Hindlimb muscle (tissue), 1 donor: ENCODE measurements at regions not wholly inside any gene's neighbourhood (a gene's known extent, or its start where the extent isn't known, plus 50 kb on each side); places are given as distances from the start of the nearest gene placed in this dataset.
"Not testable (repeated sequence)": the region's sequence is repeated elsewhere in the genome, so short reads cannot be mapped to it uniquely, and the experiment has no call there.

ENCODE experiments used
- DNase-seq: peaks from one replicate; pipeline ENCODE4 v3.0.0-alpha.2; 2013

DNA sequence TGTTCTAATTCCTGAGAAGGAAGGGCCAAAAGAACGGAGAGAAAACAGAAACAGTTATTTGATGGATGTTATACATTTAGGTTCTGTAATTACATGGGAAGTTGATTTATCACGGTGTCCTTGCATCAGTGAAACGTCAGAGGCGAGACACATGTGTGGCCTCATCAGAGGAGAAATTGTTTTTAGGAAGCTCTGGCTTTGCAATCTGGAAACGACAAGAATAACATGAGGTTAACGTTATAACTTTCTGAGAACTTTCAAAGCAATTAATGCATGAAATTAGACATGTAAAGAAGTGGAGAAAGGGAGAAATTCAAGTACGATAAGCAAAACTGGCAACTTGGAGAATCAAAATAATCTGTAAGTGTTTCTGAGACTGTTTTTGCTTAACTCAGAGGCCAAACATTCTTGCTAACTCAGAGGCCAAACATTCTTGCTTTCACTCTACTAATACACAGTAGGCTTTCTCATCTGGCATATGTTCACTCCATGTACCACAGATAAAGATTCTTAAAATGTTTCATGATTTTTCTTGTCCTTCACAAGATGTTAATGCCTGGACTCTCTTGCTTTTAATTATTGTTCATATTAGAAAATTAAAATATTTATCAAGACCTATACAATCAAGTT is 933.0 kb downstream of the TLE4 start:
- no peak for DNase-seq

GRCh38 chr9:80503671-80504281 is 932.0 kb downstream of the TLE4 start:
- DNase-seq = peak; percentile 78

- no peak for DNase-seq
Observed at GRCh38 chr9:80502306-80502705, 930.5 kb downstream of the TLE4 start.

GRCh38 chr9:80501635-80502034 is 929.9 kb downstream of the TLE4 start:
- DNase-seq = no peak

DNA sequence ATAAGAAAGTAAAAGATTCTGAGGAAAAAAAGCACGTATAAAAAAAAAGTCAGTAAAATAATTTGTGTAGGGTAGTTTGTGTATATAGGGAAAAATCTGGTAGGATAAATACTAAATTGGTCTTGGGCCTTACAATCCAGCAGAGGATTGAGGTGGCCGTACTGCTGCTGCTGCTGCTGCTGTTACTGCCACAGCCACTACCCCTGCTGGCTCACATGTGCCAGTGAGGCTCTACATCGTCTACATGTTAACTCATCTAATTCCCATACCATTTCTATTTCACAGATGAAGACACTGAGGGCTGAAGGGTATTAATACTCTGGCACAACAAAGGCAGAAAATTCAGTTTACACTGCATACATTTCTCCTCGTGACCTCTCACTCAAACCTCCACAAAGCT is 928.5 kb downstream of the TLE4 start:
- DNase-seq = no peak

DNA sequence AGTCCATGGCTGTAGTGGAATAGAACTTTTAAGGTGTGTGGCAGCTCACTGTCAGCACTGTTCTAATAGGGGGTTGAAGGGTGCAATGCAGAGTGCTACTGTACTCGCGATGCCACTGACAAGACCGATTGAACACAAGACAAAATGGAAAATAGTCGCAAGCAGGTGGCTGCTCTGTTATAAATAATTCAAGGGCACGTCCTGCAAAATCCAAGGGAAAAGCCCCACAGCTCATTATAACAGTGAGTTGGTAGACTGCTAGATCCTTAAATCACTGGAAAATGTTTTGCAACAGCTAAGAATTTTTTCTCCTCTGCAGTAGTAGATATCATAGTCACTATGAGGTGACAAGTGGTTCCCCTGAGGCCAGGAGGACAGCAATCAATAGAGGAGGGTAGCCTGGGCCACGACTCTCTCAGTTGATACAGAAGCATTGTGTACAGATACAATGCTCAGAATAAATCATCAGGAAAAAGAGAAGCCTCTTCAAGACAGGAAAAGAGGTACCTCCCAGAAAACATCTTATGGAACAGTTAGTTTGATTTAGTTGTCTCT is 926.3 kb downstream of the TLE4 start:
- DNase-seq = no peak

DNA sequence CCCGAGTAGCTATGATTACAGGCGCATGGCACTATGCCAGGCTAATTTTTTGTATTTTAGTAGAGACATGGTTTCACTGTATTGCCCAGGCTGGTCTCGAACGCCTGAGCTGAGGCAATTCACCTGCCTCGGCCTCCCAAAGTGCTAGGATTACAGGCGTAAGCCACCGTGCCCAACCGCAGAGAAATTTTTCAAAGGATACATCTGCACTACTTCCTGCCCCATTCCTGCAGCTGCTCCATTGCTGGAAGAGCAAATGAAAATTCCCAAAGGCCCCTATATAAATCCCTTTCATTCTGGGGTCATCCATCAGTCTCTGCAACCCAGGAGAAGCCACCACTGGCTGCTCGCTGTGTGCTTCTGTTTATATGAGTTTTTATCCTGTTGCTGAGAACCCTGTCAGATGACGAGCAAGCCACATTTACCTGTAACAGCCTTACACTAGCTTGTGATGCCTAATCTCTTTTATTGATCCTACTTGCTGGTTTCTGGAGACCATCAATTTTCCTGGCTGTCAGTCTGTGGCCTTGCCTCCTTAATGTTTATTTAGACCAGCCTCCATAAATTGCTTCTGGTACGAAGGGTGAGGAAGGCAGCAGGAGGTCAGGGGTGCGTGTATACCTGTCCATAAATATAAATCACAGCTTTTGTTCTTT is 925.3 kb downstream of the TLE4 start:
- DNase-seq = no peak

DNA sequence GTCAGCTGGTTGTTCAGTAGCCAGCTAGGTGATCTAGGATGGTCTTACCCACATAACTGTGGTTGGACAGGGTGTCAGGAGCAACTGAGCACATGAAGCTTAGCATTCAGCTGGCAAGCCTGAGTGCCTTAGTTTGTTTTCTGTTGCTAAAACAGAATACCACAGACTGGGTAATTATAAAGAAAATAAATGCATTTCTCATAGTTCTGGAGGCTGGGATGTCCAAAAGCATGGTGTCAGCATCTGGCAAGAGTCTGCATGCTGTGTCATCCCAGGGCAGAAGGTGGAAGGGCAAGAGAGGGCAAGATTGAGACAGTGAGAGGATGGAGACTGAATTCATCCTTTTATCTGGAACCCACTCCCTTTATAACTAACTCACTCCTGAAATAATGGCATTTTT is 921.5 kb downstream of the TLE4 start:
- DNase-seq = no peak

DNA sequence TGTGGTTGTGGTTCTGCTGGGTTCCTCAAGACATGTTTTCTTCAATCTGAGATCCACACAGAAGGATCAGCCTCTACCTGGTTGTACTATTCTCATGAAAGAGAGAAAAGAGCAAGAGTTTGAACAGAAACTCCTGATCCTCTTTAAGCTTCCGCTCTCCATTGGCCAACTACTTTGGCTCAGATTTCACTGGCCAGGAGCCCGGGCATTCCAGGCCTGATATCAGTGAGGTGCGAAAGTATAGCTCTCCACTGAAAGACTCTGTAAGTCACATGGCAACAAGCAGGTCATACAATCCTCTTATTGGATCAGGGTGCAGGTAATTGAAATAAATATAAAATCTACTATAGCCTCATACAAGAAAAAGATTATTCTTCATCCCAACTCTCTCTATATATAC is 920.5 kb downstream of the TLE4 start:
- DNase-seq = no peak

DNA sequence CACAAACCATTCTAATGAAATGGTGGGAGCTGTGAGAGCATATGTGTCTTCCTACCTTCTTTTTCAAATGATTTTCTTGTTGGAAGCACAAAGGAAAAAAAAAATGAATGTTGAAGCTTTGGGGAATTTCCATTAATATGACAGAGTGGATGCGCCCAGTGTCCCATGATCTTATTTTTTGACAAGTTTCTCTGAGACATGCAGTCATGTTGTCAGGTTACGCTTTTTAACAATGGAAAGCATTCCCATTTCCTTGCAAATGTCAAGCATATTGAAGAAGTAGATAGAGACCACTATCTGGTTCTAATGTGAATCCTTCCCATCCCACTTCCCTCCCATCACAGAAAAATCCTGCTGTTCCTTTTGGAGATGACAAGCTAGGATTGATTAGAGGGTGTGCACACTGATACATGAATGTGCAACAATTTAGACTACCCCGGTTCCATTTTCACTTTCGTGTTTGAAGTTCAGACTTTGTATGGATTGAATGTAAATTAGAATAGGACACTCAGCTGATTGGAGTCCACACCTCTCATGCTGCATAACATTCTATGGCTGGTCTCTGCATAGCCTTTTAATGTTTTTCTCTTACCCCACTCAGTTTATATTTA is 919.4 kb downstream of the TLE4 start:
- DNase-seq = no peak

GRCh38 chr9:80489329-80489728 is 917.6 kb downstream of the TLE4 start:
- DNase-seq = no peak

DNA sequence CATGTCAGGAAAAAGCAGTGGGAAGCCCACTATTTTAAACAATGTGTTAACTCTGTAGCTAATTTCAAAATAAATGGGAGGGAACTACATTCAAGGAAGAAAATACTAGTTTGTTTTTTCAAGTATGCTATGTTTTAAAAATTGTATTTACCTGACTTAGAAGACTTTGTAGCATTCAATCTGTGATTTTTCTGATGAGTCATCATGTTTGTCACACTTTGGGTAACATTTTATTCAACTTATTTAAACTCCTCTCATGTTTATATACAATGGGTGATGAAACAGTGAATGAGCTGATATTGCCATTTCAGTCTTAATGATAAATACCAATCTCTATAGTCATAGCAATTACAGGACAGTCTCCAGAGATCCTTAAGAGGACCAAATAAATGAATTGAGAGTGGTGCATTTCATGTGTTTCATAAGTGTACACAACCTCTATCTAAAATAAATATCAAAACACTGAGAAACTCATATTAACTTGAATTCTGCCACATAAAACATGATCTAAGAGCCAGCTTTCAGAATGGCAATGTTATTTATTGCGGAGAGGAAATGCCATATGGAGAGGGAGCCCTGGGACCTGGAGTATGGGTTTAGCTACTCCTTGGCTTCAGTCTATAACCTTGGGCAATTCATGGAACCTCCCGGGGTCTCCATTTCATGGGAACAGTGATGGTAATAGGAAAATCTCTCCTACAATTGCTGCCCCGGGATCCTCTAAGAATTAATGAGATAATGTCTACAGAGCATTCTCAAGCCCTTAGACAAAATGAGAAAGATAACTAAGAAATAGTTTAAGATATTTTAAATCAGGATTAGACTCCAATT is 913.9 kb downstream of the TLE4 start:
- no peak for DNase-seq

DNA sequence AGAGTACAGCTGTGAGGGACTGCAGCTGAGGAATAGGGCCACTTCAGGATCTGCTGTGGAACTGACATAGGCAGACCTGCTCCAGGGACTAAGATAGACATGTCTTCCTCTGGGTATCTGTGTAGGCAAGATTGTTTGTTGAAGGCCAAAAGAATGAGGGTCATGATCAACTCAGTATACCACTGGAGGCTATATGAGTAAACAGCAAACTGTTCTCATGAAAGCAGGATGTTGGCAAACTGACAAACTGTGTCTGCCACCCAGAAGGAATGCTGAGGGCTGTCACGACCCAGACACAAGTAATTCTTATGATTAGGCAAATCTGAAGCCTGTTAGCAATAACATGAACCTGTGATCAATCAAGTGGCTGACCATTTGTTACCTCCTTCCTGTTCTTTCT is 910.5 kb downstream of the TLE4 start:
- DNase-seq = not testable (repeated sequence)

DNA sequence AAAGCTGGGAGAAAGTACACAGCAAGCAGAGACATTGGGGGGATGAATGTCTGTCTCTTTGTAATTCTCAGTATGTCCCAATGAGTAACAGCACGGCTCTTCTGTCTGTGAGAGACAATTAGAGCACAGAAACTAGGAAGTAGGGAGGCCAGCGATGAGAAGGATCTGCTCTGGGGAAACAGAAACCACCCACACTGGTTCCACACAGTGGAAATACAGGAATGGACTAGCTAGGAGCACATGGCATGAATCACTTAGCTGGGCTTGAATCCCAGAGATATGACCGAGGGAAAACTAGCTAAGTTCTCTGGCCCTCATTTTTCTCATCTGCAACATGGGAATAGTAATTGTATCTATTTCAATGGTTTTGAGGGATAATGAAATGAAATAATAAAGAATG is 895.9 kb downstream of the TLE4 start:
- peak; percentile 8 for DNase-seq

DNA sequence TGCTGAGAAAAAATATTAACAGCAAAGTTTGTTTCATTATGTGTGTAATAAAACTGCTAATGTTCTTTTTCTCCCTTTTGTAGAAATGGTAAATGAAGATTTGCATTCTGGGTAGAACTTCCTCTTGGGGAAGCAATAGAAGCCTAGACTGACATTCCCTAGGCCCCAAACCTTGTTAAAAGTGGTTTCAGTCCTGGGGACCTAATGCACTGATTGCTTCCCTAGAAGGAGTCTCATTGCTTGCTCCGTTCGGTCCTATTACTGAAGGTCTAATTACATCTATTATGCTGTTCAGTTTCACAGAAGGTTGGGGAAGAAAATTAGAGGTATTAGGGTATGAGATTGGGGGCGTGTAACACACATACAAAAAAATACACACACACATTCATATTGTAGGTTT is 893.8 kb downstream of the TLE4 start:
- DNase-seq = no peak

DNA sequence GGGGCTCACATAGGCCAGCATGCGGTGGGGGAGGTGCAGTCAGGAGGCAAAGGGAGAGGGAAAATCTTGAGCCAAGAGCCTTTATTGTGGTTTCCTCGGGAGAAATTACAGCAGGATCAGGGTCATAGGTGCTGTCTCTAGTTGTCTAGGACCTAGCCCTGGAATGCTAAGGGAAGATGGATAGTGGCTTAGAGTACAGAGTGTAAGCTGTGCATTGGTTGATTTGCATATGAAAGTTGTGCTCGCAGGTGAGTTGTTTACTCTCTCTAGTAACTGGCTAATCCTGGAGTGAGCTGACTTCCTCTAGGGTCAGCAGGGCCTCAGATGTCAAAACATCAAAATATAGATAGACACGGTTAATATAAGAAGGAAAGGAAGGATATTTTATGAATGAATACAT is 877.7 kb downstream of the TLE4 start:
- DNase-seq = no peak

DNA sequence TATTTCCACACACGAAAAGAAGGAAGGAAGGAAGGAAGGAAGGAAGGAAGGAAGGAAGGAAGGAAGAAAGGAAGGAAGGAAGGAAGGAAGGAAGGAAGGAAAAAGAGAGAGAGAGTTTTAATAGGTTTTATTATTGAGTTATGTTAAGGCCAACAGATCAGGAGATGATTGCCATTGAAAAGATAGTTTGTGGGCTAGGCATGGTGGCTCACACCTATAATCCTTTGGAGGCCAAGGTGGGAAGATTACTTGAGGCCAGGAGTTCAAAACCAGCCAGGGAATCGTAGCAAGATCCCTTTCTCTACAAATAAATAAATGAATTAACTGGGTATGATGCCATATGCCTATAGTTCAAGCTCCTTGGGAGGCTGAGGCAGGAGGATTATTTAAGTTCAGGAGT is 877.2 kb downstream of the TLE4 start:
- DNase-seq = no peak

GRCh38 chr9:80447876-80448275 is 876.1 kb downstream of the TLE4 start:
- DNase-seq = no peak

GRCh38 chr9:80440724-80441123 is 869.0 kb downstream of the TLE4 start:
- DNase-seq = no peak

DNA sequence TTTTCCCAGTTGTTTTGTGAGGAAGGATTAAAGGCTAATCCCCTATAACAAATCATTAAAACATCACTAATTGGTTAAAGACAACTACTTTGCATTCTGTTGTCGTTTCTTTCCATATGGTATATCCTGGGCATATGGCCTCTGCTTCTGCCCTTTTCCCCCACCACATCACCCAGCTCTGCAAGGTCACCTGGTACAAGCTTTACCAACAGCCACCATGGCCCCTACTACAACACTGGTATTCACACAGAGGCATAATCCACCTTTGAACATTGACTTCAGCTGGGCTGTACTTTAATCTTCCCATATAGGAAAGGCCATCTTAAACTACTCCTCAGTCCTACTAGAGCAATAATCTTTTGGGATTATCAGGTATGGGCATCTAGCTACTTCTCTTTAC is 866.1 kb downstream of the TLE4 start:
- no peak for DNase-seq

DNA sequence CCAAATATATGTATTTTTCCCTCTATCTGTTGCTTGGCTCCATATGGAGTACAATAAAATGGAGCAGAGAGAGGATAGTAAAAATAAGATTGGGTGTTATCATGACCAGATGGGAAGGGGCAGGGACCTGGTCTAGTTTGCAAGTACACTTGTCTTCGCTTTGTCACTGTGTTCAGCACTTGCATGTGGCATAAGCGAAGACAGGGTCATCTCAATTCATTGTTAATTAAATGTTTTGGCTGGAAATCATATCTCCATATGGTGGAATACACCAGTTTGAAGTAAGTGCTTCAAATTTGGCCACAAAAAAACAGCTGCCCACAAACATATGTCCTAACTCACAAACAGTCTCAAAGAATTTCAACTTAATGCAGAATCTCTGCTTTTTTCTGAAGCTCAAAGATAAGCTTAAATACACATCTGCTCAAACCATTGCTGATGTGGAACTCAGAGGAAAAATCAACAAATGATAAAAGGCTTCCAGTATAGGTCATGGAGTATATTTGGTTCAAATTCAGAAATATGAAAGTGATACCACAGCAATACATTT is 865.4 kb downstream of the TLE4 start:
- DNase-seq = no peak

GRCh38 chr9:80435591-80435990 is 863.8 kb downstream of the TLE4 start:
- no peak for DNase-seq
